Immature natural killer cell (primary cell): ENCODE measurements at regions not wholly inside any gene's neighbourhood (a gene's known extent, or its start where the extent isn't known, plus 50 kb on each side); places are given as distances from the start of the nearest gene placed in this dataset.
"Not testable (repeated sequence)": the region's sequence is repeated elsewhere in the genome, so short reads cannot be mapped to it uniquely, and the experiment has no call there.

Experiments
- DNase-seq, 3 donors: peaks; one replicate each; pipeline ENCODE4 v3.0.0; 2022; ENCODE audit warnings: mixed read lengths in 1 of 3
- H3K27ac Mint-ChIP-seq, 6 donors: one replicate each; pipeline ENCODE4 v1.8.0; 2020; ENCODE audit warnings: mixed read lengths in 6 of 6, mild to moderate bottlenecking in 5 of 6, inconsistent platforms in 4 of 6, moderate library complexity in 3 of 6
- H3K27me3 Mint-ChIP-seq, 3 donors: one replicate each; pipeline ENCODE4 v1.8.0; 2020 to 2021; ENCODE audit warnings: low read depth in 3 of 3, mild to moderate bottlenecking in 3 of 3, mixed read lengths in 3 of 3, moderate library complexity in 3 of 3, inconsistent platforms in 1 of 3
- H3K36me3 Mint-ChIP-seq, 3 donors: one replicate each; pipeline ENCODE4 v1.8.0; 2020; ENCODE audit warnings: mixed read lengths in 3 of 3, inconsistent platforms in 2 of 3, mild to moderate bottlenecking in 2 of 3
- H3K4me1 Mint-ChIP-seq, 2 donors: one replicate each; pipeline ENCODE4 v1.8.0; 2020; ENCODE audit warnings: inconsistent platforms in 2 of 2, mild to moderate bottlenecking in 2 of 2, mixed read lengths in 2 of 2, moderate library complexity in 1 of 2
- H3K4me3 Mint-ChIP-seq, 5 donors: one replicate each; pipeline ENCODE4 v1.8.0; 2020; ENCODE audit warnings: mild to moderate bottlenecking in 5 of 5, mixed read lengths in 5 of 5, inconsistent platforms in 3 of 5, moderate library complexity in 3 of 5
- H3K9me3 Mint-ChIP-seq, 6 donors: one replicate each; pipeline ENCODE4 v1.8.0; 2020; ENCODE audit warnings: mild to moderate bottlenecking in 6 of 6, mixed read lengths in 6 of 6, inconsistent platforms in 4 of 6, moderate library complexity in 3 of 6

DNA sequence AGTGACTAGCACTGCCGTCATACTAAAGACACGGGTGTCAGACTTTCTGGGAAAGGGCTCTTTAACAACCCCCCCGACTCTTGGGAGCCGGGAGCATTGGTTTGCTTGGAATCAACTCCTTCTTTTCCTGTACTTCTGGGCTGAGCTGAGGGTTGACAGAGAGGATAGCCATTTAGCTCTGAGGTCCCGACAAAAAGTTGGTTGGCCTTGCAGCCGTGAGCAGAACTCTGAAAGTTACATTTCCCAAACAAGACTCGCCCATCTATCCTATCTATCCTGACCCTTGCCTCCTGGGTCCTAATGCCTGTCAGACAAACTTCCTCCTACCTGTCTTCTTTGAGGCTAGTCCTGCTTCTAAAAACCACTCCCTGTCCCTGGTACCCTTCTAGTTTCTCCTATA is 460.8 kb upstream of the TOM1L1 start:
- H3K9me3 Mint-ChIP-seq: peaks cover 3 to 55% (median 15%) of the 10 kb centered on the region in 6 donors
- DNase-seq: no peak
- no peak overlapping the region for H3K4me3 Mint-ChIP-seq
- peaks cover 0 to 2% (median 0%) of the 10 kb centered on the region in 3 donors for H3K27me3 Mint-ChIP-seq
- H3K27ac Mint-ChIP-seq: no peak overlapping the region
- H3K4me1 Mint-ChIP-seq: no peaks in the 10 kb centered on the region
- H3K36me3 Mint-ChIP-seq: no peaks in the 10 kb centered on the region

DNA sequence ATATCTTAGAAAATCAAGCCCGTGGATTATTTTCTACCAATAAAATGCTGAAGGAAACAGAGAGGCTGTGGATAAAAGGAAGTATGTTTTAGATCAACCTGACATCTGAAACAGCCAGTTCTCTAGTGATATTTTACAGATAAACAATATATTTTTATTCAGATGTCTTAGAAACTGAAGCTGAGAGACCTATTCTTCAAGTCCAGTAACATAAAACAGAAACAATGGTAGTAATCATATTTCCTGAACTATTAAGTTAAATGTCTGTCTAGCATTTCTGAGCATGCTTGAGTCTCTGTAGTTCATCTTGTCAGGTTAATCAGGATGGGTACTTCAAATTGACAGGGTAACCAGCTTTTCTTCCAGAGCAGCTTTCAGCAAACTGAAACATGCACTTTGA is 449.6 kb upstream of the TOM1L1 start:
- H3K9me3 Mint-ChIP-seq: peaks cover 15 to 35% (median 23%) of the 10 kb centered on the region in 6 donors
- no peak overlapping the region for H3K4me3 Mint-ChIP-seq
- H3K27me3 Mint-ChIP-seq: no peaks in the 10 kb centered on the region
- H3K4me1 Mint-ChIP-seq: no peaks in the 10 kb centered on the region
- DNase-seq: no peak
- no peak overlapping the region for H3K27ac Mint-ChIP-seq
- H3K36me3 Mint-ChIP-seq: no peaks in the 10 kb centered on the region

DNA sequence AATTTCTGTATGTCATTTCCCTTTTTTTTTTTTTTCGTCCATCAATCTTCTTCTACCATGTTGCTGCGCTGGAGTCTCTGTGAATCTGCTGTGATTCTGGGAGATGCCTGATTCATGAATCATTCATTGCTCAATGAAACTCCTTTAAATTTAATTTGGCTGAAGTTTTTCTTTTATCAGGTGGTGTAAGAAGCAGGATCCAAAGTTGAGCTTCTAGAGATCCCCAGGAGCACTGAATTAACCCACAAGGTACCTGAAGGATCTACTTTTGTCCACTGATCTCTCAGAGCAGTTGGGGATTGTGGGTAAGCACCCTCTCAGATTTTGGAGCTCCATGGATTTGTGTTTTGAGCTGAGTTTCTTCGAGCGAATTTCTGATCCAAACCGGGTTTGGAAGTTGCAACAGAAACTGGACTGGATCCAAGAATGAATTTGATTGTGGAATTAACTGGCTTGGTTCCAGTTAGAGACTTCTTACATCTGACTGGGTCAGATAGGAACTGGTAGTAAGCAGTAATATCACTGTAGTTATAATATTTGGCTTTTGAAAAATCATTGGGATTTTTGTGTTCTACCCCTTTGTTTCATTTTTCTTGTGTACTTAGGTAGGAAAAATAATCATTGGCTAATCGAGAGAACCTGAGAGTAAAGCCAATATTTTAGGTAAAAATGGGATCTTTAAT is 447.8 kb upstream of the TOM1L1 start:
- Mint-ChIP-seq H3K9me3 (peaks cover 13 to 49% (median 34%) of the 10 kb centered on the region in 6 donors), H3K4me3 (no peak overlapping the region), H3K36me3 (no peaks in the 10 kb centered on the region), H3K4me1 (no peaks in the 10 kb centered on the region), H3K27me3 (no peaks in the 10 kb centered on the region), H3K27ac (no peak overlapping the region)
- no peak for DNase-seq

DNA sequence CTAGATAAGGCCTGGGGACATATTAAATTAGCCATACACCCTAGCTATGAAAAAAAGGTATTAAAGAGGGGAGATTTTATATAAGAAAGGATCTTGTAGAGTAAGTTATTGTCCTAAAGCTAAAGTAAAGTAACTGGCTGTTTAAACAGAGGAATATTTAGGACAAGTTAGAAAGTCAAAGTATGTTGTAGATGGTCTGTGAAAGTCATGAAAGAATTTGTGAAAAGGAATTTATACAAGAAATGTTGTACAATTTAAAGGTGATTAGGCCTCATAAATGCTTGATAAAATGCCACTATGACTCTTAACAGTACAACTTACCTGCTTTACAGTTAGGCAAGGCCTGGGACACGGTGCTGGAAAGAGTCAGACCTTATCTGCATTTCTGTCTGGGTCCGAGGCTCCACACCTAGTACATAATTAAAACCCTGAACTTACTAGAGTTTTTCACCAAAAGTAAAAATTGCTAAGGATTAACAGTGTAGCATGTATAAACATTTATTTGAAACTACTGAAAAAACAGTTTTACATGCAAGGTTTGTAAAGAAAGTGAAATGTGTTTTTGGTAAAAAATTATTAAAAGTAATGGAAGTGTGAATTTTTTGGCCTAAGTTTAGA is 445.3 kb upstream of the TOM1L1 start:
- no peaks in the 10 kb centered on the region for H3K27me3 Mint-ChIP-seq
- no peak for DNase-seq
- H3K4me1 Mint-ChIP-seq: no peaks in the 10 kb centered on the region
- H3K4me3 Mint-ChIP-seq: no peak overlapping the region
- no peak overlapping the region for H3K27ac Mint-ChIP-seq
- H3K36me3 Mint-ChIP-seq: no peaks in the 10 kb centered on the region
- peaks cover 11 to 66% (median 38%) of the 10 kb centered on the region in 6 donors for H3K9me3 Mint-ChIP-seq

DNA sequence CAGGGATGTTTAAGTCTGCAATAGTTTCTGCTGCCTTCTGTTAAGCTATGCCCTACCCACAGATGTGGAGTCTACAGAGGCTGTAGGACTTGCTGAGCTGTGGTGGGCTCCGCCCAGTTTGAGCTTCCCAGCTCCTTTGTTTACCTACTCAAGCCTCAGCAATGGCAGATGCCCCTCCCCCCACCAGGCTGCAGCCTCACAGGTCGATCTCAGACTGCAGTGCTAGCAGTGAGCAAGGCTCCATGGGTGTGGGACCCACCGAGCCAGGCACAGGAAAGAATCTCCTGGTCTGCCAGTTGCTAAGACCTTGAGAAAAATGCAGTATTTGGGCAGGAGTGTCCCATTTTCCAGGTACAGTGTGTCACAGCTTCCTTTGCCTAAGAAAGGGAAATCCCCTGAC is 435.2 kb upstream of the TOM1L1 start:
- DNase-seq, H3K4me3 Mint-ChIP-seq, H3K27ac Mint-ChIP-seq, H3K4me1 Mint-ChIP-seq, H3K27me3 Mint-ChIP-seq, H3K36me3 Mint-ChIP-seq: not testable (repeated sequence)
- peaks cover 7 to 36% (median 18%) of the 10 kb centered on the region in 6 donors for H3K9me3 Mint-ChIP-seq

DNA sequence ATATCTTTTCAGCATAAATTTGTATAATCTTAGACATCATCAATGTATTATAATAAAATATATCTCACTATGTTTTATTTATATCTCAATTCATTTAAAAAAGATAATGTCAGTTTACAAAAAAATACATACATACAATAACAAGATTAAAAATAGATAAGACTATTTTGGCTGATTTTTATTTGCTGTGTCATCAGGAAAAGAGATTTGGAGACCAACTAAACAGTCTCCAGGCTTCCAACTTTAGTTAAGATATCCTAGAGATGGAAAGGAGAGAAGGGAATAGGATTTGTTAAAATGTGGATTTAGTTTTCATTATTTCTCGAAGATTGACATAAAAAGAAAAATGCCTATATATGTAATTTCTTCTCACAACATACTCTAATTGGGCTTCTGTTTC is 433.8 kb upstream of the TOM1L1 start:
- no peaks in the 10 kb centered on the region for H3K36me3 Mint-ChIP-seq
- DNase-seq: no peak
- H3K27ac Mint-ChIP-seq: no peak overlapping the region
- H3K9me3 Mint-ChIP-seq: peaks cover 7 to 30% (median 20%) of the 10 kb centered on the region in 6 donors
- H3K27me3 Mint-ChIP-seq: no peaks in the 10 kb centered on the region
- H3K4me3 Mint-ChIP-seq: no peak overlapping the region
- H3K4me1 Mint-ChIP-seq: no peaks in the 10 kb centered on the region

DNA sequence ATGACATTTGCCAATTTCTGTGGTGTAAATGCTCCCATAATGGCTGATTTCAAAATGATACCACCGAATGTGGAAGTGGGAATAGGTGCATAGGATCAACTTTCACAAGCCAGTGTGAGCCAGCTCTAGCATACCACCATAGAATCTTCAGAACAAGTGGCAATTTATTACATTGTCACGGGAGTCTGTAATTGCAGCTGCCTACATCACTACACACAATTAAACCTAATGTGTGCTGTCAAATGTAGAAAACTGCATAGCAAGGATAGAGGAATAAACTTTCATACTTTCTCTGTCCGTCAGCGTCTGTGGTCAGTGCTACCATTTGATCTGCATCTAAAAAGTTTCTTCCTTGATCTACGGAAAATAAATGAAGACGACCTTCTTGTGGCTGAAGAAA is 417.8 kb upstream of the TOM1L1 start:
- Mint-ChIP-seq H3K36me3 (no peaks in the 10 kb centered on the region), H3K27me3 (peaks cover 0 to 4% (median 0%) of the 10 kb centered on the region in 3 donors), H3K4me3 (no peak overlapping the region), H3K4me1 (no peaks in the 10 kb centered on the region), H3K9me3 (peaks cover 1 to 39% (median 9%) of the 10 kb centered on the region in 6 donors), H3K27ac (no peak overlapping the region)
- DNase-seq: no peak

DNA sequence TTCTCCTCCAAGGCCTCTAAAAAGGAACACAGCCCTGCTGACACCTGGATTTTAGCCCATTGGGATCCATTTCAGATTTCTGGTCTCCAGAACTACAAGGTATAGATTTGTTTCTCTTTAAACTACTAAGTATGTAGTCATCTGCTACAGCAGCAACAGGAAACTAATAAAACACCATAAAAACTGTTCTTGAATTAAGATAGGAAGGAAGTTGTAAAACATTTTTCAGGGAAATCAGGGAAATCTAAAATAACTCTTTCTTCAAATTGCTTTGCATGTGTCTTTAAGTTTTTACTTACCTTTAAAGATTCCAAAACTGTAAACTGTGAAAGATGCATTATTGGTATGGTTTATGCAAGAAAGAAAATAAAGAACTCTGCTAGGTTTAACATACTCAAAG is 407.0 kb upstream of the TOM1L1 start:
- no peak for DNase-seq
- no peaks in the 10 kb centered on the region for H3K4me1 Mint-ChIP-seq
- peaks cover 0 to 3% (median 0%) of the 10 kb centered on the region in 3 donors for H3K27me3 Mint-ChIP-seq
- H3K9me3 Mint-ChIP-seq: peaks cover 4 to 12% (median 8%) of the 10 kb centered on the region in 6 donors
- H3K36me3 Mint-ChIP-seq: no peaks in the 10 kb centered on the region
- no peak overlapping the region for H3K4me3 Mint-ChIP-seq
- no peak overlapping the region for H3K27ac Mint-ChIP-seq

DNA sequence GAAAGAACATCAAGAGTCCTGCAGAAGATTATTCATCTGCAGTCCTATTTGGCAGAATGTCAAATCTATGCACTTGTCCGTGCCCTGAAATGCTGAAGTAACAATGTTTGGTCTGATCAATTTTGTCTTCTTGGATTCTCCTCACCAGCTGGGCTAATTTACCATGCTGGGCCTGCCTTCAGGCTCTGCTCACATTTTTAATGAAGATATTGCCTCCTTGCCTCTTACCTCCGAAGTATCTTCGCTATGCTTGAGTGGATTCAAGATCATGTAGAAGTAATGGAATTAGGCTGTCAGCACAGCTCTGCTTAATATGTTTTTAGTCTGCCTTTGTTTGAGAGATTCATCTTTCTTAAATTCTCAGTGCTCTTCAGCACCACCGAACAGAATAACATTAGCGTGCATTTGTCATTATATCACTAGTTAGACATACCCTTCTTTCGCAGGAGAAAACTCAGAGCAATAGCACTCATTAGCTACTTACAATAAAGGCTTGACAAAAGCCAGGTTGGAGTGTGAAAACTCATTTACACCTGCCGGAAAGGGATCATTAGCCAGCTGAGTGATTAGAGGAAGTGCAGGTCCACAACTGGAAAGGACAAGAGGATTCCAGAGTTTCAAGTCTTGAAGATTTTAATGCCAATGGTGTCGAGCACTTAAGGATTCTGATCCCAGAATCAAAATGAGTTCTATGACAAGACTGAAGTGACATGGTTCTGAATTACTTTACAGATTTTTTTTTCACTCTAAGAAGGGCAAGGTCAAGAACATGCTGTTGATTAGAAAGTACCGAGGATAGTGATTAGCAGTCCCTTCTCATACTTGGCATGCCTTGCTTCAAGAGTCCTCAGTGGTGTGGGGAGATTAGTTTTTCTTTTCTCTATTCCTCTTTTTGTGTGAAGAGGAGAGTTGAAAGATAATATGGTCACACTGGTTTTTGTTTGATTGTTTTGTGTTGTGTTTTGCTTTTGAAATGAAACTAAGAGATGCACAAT is 405.6 kb upstream of the TOM1L1 start:
- H3K27me3 Mint-ChIP-seq: peaks cover 0 to 3% (median 0%) of the 10 kb centered on the region in 3 donors
- no peak overlapping the region for H3K27ac Mint-ChIP-seq
- no peaks in the 10 kb centered on the region for H3K4me1 Mint-ChIP-seq
- peaks cover 4 to 20% (median 8%) of the 10 kb centered on the region in 6 donors for H3K9me3 Mint-ChIP-seq
- no peaks in the 10 kb centered on the region for H3K36me3 Mint-ChIP-seq
- no peak overlapping the region for H3K4me3 Mint-ChIP-seq
- no peak for DNase-seq

DNA sequence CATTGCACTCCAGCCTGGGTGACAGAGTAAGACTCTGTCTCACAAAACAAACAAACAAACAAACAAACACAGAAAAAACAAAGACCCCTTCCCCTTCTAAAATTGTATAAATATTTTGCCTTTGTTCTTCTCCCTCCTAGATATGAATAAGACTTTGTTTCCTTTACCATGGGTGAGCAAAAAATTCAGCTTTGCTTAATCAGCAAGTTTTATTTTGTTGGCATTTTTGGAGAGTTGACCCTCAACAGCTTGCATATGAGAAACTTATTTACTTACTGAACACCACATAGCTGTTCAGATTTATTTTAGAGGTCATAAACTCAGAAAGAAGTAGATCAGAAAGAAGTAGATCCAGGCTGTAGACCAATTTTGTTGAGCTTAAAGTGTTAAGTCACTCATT is 395.2 kb upstream of the TOM1L1 start:
- H3K4me1 Mint-ChIP-seq: no peaks in the 10 kb centered on the region
- no peak overlapping the region for H3K27ac Mint-ChIP-seq
- no peaks in the 10 kb centered on the region for H3K36me3 Mint-ChIP-seq
- peaks cover 0 to 3% (median 0%) of the 10 kb centered on the region in 3 donors for H3K27me3 Mint-ChIP-seq
- H3K9me3 Mint-ChIP-seq: peaks cover 8 to 35% (median 16%) of the 10 kb centered on the region in 6 donors
- DNase-seq: no peak
- H3K4me3 Mint-ChIP-seq: no peak overlapping the region

DNA sequence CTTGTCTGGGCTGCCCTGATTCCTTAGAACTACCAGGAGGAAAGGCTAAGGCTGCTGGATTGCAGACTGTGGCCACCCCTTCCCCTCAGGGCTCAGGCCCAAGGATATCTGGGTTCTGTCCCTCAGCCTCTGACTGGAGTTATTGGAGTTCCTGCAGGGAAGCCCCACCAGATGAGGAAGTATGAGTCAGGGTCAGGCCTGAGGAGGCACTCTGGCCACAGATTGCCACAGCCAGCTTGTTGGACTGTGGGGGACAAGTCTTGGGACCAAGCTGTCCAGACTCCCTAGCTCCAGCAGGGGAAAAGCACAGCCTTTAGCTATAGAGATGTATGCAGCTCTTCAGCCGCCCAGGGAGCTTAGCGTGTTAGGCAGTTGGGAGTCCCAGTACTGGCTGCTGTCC is 381.9 kb upstream of the TOM1L1 start:
- Mint-ChIP-seq H3K4me3 (no peak overlapping the region), H3K27me3 (peaks cover 0 to 5% (median 0%) of the 10 kb centered on the region in 3 donors), H3K9me3 (peaks cover 2 to 57% (median 24%) of the 10 kb centered on the region in 6 donors), H3K4me1 (no peaks in the 10 kb centered on the region), H3K27ac (no peak overlapping the region), H3K36me3 (peaks cover 0 to 2% (median 0%) of the 10 kb centered on the region in 3 donors)
- DNase-seq: no peak

DNA sequence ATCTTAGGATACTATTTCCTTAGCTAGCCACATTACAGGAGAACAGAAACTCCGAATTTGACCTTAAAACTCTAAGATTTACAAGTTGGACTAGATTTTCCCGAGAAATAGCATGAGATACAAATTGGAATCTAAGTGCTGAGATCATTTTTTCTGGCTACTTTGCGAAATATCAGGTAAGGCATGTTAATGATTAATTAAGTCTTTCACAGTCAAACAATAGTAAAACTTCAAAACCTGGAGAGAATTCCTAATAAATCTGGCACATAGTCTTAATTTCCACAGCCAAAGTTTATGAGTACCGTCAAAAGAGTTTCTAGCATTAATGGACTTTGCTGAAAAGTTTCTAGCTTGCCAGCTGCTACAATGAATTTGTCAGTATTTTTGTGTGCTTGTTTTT is 379.5 kb upstream of the TOM1L1 start:
- H3K36me3 Mint-ChIP-seq: peaks cover 0 to 2% (median 0%) of the 10 kb centered on the region in 3 donors
- H3K27ac Mint-ChIP-seq: no peak overlapping the region
- no peaks in the 10 kb centered on the region for H3K4me1 Mint-ChIP-seq
- no peak for DNase-seq
- H3K4me3 Mint-ChIP-seq: no peak overlapping the region
- H3K27me3 Mint-ChIP-seq: peaks cover 0 to 5% (median 0%) of the 10 kb centered on the region in 3 donors
- peaks cover 5 to 44% (median 18%) of the 10 kb centered on the region in 6 donors for H3K9me3 Mint-ChIP-seq

DNA sequence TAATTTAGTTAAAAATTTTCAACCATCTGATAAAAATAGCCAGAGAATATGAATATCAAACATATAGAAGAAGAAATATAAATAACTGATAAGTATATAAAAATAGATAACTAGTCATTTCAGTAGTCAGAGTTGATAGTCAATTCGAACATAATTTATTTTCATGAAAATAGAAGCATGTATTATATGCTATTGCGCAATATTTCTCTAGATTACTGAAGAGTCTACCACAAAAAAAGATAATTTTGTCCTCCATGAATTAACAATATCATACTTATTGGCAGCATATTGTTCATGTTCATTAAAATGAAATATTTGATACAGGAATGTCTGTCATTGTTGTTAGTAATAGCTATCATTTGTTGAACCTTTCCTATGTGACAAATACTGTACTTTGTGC is 376.2 kb upstream of the TOM1L1 start:
- no peak for DNase-seq
- Mint-ChIP-seq H3K9me3 (peaks cover 0 to 32% (median 9%) of the 10 kb centered on the region in 6 donors), H3K27me3 (peaks cover 0 to 4% (median 0%) of the 10 kb centered on the region in 3 donors), H3K36me3 (no peaks in the 10 kb centered on the region), H3K27ac (no peak overlapping the region), H3K4me1 (no peaks in the 10 kb centered on the region), H3K4me3 (no peak overlapping the region)

DNA sequence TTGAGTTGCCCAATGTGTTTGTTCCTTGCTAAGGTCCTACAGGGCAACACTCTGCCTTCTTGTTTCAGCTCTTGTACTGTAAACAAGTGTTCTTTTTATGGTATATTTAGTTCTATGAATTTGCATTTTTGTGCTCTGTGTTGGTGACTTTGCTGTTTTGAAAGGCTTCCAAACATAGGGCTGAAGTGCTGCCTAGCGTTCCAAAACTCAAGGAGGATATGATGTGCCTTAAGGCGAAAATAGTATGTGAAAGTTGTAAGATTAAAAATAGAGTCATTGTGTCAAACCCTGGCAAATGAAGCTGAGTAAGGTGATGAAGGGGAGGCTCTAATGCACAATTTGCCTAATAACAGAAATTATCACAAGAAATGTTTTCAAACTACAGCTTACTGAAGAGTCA is 372.7 kb upstream of the TOM1L1 start:
- H3K27ac Mint-ChIP-seq: no peak overlapping the region
- no peak for DNase-seq
- H3K9me3 Mint-ChIP-seq: peaks cover 3 to 21% (median 6%) of the 10 kb centered on the region in 6 donors
- H3K27me3 Mint-ChIP-seq: peaks cover 0 to 2% (median 0%) of the 10 kb centered on the region in 3 donors
- no peaks in the 10 kb centered on the region for H3K36me3 Mint-ChIP-seq
- H3K4me3 Mint-ChIP-seq: no peak overlapping the region
- no peaks in the 10 kb centered on the region for H3K4me1 Mint-ChIP-seq
